SK-N-SH (cell line): ENCODE measurements at regions not wholly inside any gene's neighbourhood (a gene's known extent, or its start where the extent isn't known, plus 50 kb on each side); places are given as distances from the start of the nearest gene placed in this dataset.

Source experiments
- CTCF ChIA-PET: fragments of 300-600, 350-600 bp; formaldehyde crosslinking; extraction: SDS; loops from one replicate; lab custom pipeline; 2021; lab: Yijun Ruan, JAX
- POLR2A ChIA-PET: fragments of 350-600 bp; sonication (Branson Sonifier 250); formaldehyde crosslinking; extraction: SDS; loops from one replicate; lab custom pipeline; 2020; ENCODE audit warnings: antibody characterized with exemption, inconsistent platforms; lab: Yijun Ruan, JAX
- DNase-seq: peaks from one replicate; pipeline ENCODE4 v3.0.0; 2012
- H2AFZ ChIP-seq: fragments of 200-600 bp; sonication (generic); 2 replicates; pipeline ENCODE4 v1.8.1; 2016; ENCODE audit warnings: antibody characterized with exemption, mild to moderate bottlenecking, low read depth
- H3F3A ChIP-seq: fragments of 200-600 bp; sonication (generic); replicated peaks from 2 replicates; pipeline ENCODE3; 2016; ENCODE audit warnings: antibody characterized with exemption, mild to moderate bottlenecking; ENCODE audit not compliant: insufficient read depth
- H3K27ac ChIP-seq, 2 experiments: fragments of 200-500 bp in 1 of 2; fragments of 200-600 bp in 1 of 2; sonication (Bioruptor generic) in 1 of 2; sonication (generic), shearing (Covaris generic) in 1 of 2; 2 replicates each; pipeline versions ENCODE4 v1.5.1 to v1.6.1; 2014 to 2016; ENCODE audit warnings: low read depth in 2 of 2, inconsistent platforms in 1 of 2, low read length in 1 of 2, mild to moderate bottlenecking in 1 of 2, mixed read lengths in 1 of 2
- H3K27me3 ChIP-seq: fragments of 200-600 bp; sonication (generic), shearing (Covaris generic); 2 replicates; pipeline ENCODE4 v1.6.1; 2016; ENCODE audit warnings: mixed run types; ENCODE audit not compliant: insufficient read depth
- H3K36me3 ChIP-seq, 2 experiments: fragments of 200-500 bp in 1 of 2; fragments of 200-600 bp in 1 of 2; sonication (Bioruptor generic) in 1 of 2; sonication (generic) in 1 of 2; replicated peaks in 1 of 2; 2 replicates each; pipeline versions ENCODE3 to v1.5.1; 2014 to 2016; ENCODE audit warnings: low read length in 1 of 2, mild to moderate bottlenecking in 1 of 2; ENCODE audit not compliant: insufficient read depth in 2 of 2, control insufficient read depth in 1 of 2
- H3K4me1 ChIP-seq, 2 experiments: fragments of 200-500 bp in 1 of 2; fragments of 200-600 bp in 1 of 2; sonication (Bioruptor generic) in 1 of 2; sonication (generic), shearing (Covaris generic) in 1 of 2; 2 replicates each; pipeline versions ENCODE4 v1.5.1 to v1.6.1; 2014 to 2016; ENCODE audit warnings: low read depth in 1 of 2, low read length in 1 of 2, mixed run types in 1 of 2; ENCODE audit not compliant: insufficient read depth in 2 of 2, control insufficient read depth in 1 of 2
- H3K4me2 ChIP-seq: fragments of 200-600 bp; sonication (generic), shearing (Covaris generic); 2 replicates; pipeline ENCODE4 v1.6.1; 2017; ENCODE audit warnings: mixed run types
- H3K4me3 ChIP-seq, 2 experiments: fragments of 200-500 bp in 1 of 2; fragments of 200-600 bp in 1 of 2; sonication (Bioruptor generic) in 1 of 2; sonication (generic), shearing (Covaris generic) in 1 of 2; 2 replicates each; pipeline versions ENCODE4 v1.5.1 to v1.8.1; 2014 to 2016; ENCODE audit warnings: low read depth in 2 of 2, inconsistent platforms in 1 of 2, low read length in 1 of 2, mild to moderate bottlenecking in 1 of 2, mixed read lengths in 1 of 2, moderate library complexity in 1 of 2
- H3K79me2 ChIP-seq: fragments of 200-600 bp; sonication (generic); 2 replicates; pipeline ENCODE4 v1.8.1; 2017; ENCODE audit warnings: mild to moderate bottlenecking; ENCODE audit not compliant: insufficient read depth
- H3K9ac ChIP-seq: fragments of 200-600 bp; sonication (generic); 2 replicates; pipeline ENCODE4 v1.6.1; 2017; ENCODE audit warnings: mixed run types
- H3K9me2 ChIP-seq: fragments of 200-600 bp; sonication (generic); 2 replicates; pipeline ENCODE4 v1.6.1; 2017; ENCODE audit warnings: mixed run types
- H3K9me3 ChIP-seq: fragments of 200-600 bp; sonication (generic); 2 replicates; pipeline ENCODE4 v1.6.1; 2017; ENCODE audit warnings: mixed run types, mild to moderate bottlenecking, moderate library complexity
- H4K20me1 ChIP-seq: fragments of 200-600 bp; sonication (generic); 2 replicates; pipeline ENCODE4 v1.6.1; 2017; ENCODE audit warnings: mild to moderate bottlenecking, mixed run types; ENCODE audit not compliant: insufficient read depth
- CHD2 ChIP-seq: fragments of 150-350 bp; IDR thresholded peaks from 2 replicates; pipeline ENCODE4 v1.6.1; 2018; ENCODE audit warnings: low read length; ENCODE audit not compliant: partially characterized antibody
- EP300 ChIP-seq, 2 experiments: IDR thresholded peaks; 2 replicates each; pipeline versions ENCODE4 v1.4.0 to v1.6.1; 2012; ENCODE audit warnings: borderline replicate concordance in 1 of 2, low read depth in 1 of 2, low read length in 1 of 2
- FOSL2 ChIP-seq: IDR thresholded peaks from 2 replicates; pipeline ENCODE4 v1.4.0; 2012; ENCODE audit warnings: low read depth, mild to moderate bottlenecking, moderate library complexity, borderline replicate concordance
- GABPA ChIP-seq: IDR thresholded peaks from 2 replicates; pipeline ENCODE4 v1.4.0; 2012; ENCODE audit warnings: low read depth, mild to moderate bottlenecking
- GATA2 ChIP-seq: sonication (generic); formaldehyde crosslinking; IDR thresholded peaks from 2 replicates; pipeline ENCODE4 v1.5.0; 2020; ENCODE audit warnings: mild to moderate bottlenecking, missing genetic modification reagents
- MAX ChIP-seq: IDR thresholded peaks from 2 replicates; pipeline ENCODE4 v1.4.0; 2012; ENCODE audit warnings: low read depth
- NFIC ChIP-seq: IDR thresholded peaks from 2 replicates; pipeline ENCODE4 v1.4.0; 2012; ENCODE audit warnings: borderline replicate concordance
- NRF1 ChIP-seq: IDR thresholded peaks from 2 replicates; pipeline ENCODE4 v1.6.1; 2012; ENCODE audit warnings: low read depth, mild to moderate bottlenecking, low read length
- RAD21 ChIP-seq: IDR thresholded peaks from 2 replicates; pipeline ENCODE4 v1.6.1; 2012; ENCODE audit warnings: mild to moderate bottlenecking, low read length
- SMC3 ChIP-seq: IDR thresholded peaks from 2 replicates; pipeline ENCODE4 v1.6.1; 2012; ENCODE audit warnings: low read depth, low read length, improper control_type of control experiment
- TEAD4 ChIP-seq: IDR thresholded peaks from 2 replicates; pipeline ENCODE4 v1.4.0; 2012; ENCODE audit warnings: mild to moderate bottlenecking, borderline replicate concordance; ENCODE audit not compliant: insufficient read depth
- YY1 ChIP-seq: IDR thresholded peaks from 2 replicates; pipeline ENCODE4 v1.4.0; 2012; ENCODE audit warnings: low read depth, mild to moderate bottlenecking
- WGBS: methylation state at CpG from one replicate; pipeline ENCODE4 v1.1.6; 2017; ENCODE audit warnings: low lambda C conversion rate; 5-methylcytosine and 5-hydroxymethylcytosine counted together
- TF ChIP-seq, protein P1 (sequence below): IDR thresholded peaks from 2 replicates; pipeline ENCODE4; 2012
- TF ChIP-seq, protein P2 (sequence below): fragments of 200-600 bp; sonication (generic); IDR thresholded peaks from 2 replicates; pipeline ENCODE4 v1.6.1; 2017; ENCODE audit warnings: antibody characterized with exemption, mild to moderate bottlenecking, moderate library complexity

- DNase-seq: no peak
- ChIA-PET CTCF (no interaction called here), POLR2A (no interaction called here)
- TF ChIP-seq CHD2 (no peak), EP300 (IDR thresholded peaks at IDR 0.05; ENCODE audit: borderline replicate concordance in 1 of 2, low read depth in 1 of 2, low read length in 1 of 2) (no peak), YY1 (no peak), MAX (no peak), SMC3 (no peak), NRF1 (no peak), GABPA (no peak)
- TF ChIP-seq, protein P1, sequence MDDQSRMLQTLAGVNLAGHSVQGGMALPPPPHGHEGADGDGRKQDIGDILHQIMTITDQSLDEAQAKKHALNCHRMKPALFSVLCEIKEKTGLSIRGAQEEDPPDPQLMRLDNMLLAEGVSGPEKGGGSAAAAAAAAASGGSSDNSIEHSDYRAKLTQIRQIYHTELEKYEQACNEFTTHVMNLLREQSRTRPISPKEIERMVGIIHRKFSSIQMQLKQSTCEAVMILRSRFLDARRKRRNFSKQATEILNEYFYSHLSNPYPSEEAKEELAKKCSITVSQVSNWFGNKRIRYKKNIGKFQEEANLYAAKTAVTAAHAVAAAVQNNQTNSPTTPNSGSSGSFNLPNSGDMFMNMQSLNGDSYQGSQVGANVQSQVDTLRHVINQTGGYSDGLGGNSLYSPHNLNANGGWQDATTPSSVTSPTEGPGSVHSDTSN: no peak
- H3F3A ChIP-seq: no peaks in the 10 kb centered on the region
- no peaks in the 10 kb centered on the region for H3K79me2 ChIP-seq
- 3% methylated on average over 2 of the region's 2 CpGs for WGBS
- no peak overlapping the region for H2AFZ ChIP-seq
- no peaks in the 10 kb centered on the region for H3K27me3 ChIP-seq
- H3K36me3 ChIP-seq: no peaks in the 10 kb centered on the region
- no peak overlapping the region for H3K27ac ChIP-seq
- peaks cover 0 to 4% of the 10 kb centered on the region in 2 experiments; a peak in 1 of 4 replicates for H3K4me1 ChIP-seq
- H3K4me3 ChIP-seq: no peak overlapping the region
- no peak overlapping the region for H3K9ac ChIP-seq
- no peaks in the 10 kb centered on the region for H3K9me2 ChIP-seq
- H3K4me2 ChIP-seq: no peak overlapping the region
- no peaks in the 10 kb centered on the region for H3K9me3 ChIP-seq
- no peaks in the 10 kb centered on the region for H4K20me1 ChIP-seq
These were observed 172.0 kb upstream of the TP63 start for GRCh38 chr3:189459231-189459630.

DNA sequence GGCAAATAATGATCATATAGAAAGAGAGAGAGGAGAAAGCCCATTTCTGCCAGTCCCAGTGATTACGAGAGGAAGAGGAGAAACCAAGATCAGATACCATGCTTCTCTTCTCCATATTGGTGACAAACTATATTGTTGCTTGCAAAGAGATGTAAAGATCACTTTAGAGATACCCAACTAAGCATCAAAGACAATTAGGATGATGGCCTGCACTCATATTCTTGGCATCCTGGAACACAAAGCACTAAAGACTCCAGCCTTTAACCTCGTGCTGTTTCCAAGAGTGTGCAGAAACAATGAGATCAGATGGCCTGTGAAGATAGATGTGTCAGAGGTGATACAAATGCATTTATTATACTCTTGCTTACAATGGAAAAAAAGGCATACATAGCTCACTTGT lies 170.7 kb upstream of the TP63 start:
- 7% methylated on average over 2 of the region's 2 CpGs for WGBS
- Histone ChIP-seq H3K9ac (no peak overlapping the region), H3F3A (no peaks in the 10 kb centered on the region), H3K79me2 (no peaks in the 10 kb centered on the region), H3K36me3 (no peaks in the 10 kb centered on the region), H3K27me3 (no peaks in the 10 kb centered on the region), H3K9me2 (no peaks in the 10 kb centered on the region), H3K4me3 (no peak overlapping the region), H3K4me1 (peaks cover 0 to 4% of the 10 kb centered on the region in 2 experiments; a peak in 1 of 4 replicates), H2AFZ (no peak overlapping the region), H3K27ac (no peak overlapping the region), H3K9me3 (no peaks in the 10 kb centered on the region), H3K4me2 (no peak overlapping the region), H4K20me1 (no peaks in the 10 kb centered on the region)
- no peak for DNase-seq
- TF ChIP-seq TEAD4 (no peak), RAD21 (no peak), FOSL2 (no peak)
- CTCF ChIA-PET: no interaction called here
- POLR2A ChIA-PET: no interaction called here

- H4K20me1 ChIP-seq: no peaks in the 10 kb centered on the region
These were observed 166.4 kb upstream of the TP63 start for GRCh38 chr3:189464799-189465198.

More at GRCh38 chr3:189464799-189465198, 166.4 kb upstream of the TP63 start:
- no peak for DNase-seq
- no peak for TF ChIP-seq GABPA
- no peak for TF ChIP-seq NFIC
- TF ChIP-seq, protein P2, sequence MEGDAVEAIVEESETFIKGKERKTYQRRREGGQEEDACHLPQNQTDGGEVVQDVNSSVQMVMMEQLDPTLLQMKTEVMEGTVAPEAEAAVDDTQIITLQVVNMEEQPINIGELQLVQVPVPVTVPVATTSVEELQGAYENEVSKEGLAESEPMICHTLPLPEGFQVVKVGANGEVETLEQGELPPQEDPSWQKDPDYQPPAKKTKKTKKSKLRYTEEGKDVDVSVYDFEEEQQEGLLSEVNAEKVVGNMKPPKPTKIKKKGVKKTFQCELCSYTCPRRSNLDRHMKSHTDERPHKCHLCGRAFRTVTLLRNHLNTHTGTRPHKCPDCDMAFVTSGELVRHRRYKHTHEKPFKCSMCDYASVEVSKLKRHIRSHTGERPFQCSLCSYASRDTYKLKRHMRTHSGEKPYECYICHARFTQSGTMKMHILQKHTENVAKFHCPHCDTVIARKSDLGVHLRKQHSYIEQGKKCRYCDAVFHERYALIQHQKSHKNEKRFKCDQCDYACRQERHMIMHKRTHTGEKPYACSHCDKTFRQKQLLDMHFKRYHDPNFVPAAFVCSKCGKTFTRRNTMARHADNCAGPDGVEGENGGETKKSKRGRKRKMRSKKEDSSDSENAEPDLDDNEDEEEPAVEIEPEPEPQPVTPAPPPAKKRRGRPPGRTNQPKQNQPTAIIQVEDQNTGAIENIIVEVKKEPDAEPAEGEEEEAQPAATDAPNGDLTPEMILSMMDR: no peak
- no peak for TF ChIP-seq GATA2 (CRISPR knock-in tag)
- TF ChIP-seq SMC3: no peak
- no peak overlapping the region for H3K27ac ChIP-seq
- ChIA-PET CTCF (no interaction called here), POLR2A (no interaction called here)
- no peaks in the 10 kb centered on the region for H3K36me3 ChIP-seq
- no peaks in the 10 kb centered on the region for H3K9me2 ChIP-seq
- no peak overlapping the region for H3K4me2 ChIP-seq
- no peaks in the 10 kb centered on the region for H3K4me1 ChIP-seq
- no peaks in the 10 kb centered on the region for H3F3A ChIP-seq
- no peaks in the 10 kb centered on the region for H3K27me3 ChIP-seq
- H3K79me2 ChIP-seq: no peaks in the 10 kb centered on the region
- no peak overlapping the region for H3K9ac ChIP-seq
- H2AFZ ChIP-seq: no peak overlapping the region
- WGBS: 7% methylated on average over 2 of the region's 2 CpGs
- H3K9me3 ChIP-seq: no peaks in the 10 kb centered on the region
- H3K4me3 ChIP-seq: no peak overlapping the region
